ENCODE measurements at regions not wholly inside any gene's neighbourhood (a gene's known extent, or its start where the extent isn't known, plus 50 kb on each side); places are given as distances from the start of the nearest gene placed in this dataset.

GRCh38 chr5:174185506-174185905 lies 140.0 kb downstream of the NSG2 start:
- TF ChIP-seq GABPA (IDR thresholded peaks at IDR 0.05; ENCODE audit: borderline replicate concordance, insufficient read depth, low read length) (no peak), POLR2AphosphoS5 (IDR thresholded peaks at IDR 0.05; ENCODE audit: low read depth, low read length) (no peak), EZH2 (IDR thresholded peaks at IDR 0.05; ENCODE audit: low read depth, low read length, severe bottlenecking) (no peak)
